Fibroblast of villous mesenchyme (primary cell): ENCODE measurements at regions not wholly inside any gene's neighbourhood (a gene's known extent, or its start where the extent isn't known, plus 50 kb on each side); places are given as distances from the start of the nearest gene placed in this dataset.

Experiments used
- DNase-seq: peaks from one replicate; pipeline ENCODE4 v3.0.0-alpha.2; 2010; ENCODE audit warnings: low read depth
- H3K4me3 ChIP-seq: 2 replicates; pipeline ENCODE4 v1.5.1; 2011; ENCODE audit warnings: low read depth, mild to moderate bottlenecking, low read length
- TF ChIP-seq, protein P1 (sequence below): IDR thresholded peaks from 2 replicates; pipeline ENCODE4 v1.5.1; 2012; ENCODE audit warnings: low read depth, mild to moderate bottlenecking, low read length; ENCODE audit not compliant: insufficient read depth

DNA sequence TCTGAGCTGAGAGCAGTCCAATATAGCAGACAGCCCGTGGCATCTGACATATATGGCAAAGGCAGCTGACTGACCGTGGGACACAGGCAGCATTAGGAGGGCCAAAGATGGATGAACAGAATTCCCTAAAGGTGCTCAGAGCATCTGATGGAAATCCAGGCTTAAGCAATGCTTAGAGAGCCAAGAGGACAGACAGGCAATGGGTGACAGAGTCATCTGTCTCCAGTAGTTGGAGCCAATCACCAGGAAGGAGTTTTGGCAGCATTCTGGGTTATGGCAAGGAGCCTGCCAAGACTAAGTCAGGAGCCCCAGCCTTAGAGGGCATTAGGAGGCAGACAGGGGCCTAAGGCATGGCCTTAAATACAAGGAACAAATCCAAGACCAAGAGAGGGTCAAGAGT lies 153.3 kb upstream of the USP9X start:
- DNase-seq = no peak
- TF ChIP-seq, protein P1, sequence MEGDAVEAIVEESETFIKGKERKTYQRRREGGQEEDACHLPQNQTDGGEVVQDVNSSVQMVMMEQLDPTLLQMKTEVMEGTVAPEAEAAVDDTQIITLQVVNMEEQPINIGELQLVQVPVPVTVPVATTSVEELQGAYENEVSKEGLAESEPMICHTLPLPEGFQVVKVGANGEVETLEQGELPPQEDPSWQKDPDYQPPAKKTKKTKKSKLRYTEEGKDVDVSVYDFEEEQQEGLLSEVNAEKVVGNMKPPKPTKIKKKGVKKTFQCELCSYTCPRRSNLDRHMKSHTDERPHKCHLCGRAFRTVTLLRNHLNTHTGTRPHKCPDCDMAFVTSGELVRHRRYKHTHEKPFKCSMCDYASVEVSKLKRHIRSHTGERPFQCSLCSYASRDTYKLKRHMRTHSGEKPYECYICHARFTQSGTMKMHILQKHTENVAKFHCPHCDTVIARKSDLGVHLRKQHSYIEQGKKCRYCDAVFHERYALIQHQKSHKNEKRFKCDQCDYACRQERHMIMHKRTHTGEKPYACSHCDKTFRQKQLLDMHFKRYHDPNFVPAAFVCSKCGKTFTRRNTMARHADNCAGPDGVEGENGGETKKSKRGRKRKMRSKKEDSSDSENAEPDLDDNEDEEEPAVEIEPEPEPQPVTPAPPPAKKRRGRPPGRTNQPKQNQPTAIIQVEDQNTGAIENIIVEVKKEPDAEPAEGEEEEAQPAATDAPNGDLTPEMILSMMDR = no peak
- no peak overlapping the region for H3K4me3 ChIP-seq

DNA sequence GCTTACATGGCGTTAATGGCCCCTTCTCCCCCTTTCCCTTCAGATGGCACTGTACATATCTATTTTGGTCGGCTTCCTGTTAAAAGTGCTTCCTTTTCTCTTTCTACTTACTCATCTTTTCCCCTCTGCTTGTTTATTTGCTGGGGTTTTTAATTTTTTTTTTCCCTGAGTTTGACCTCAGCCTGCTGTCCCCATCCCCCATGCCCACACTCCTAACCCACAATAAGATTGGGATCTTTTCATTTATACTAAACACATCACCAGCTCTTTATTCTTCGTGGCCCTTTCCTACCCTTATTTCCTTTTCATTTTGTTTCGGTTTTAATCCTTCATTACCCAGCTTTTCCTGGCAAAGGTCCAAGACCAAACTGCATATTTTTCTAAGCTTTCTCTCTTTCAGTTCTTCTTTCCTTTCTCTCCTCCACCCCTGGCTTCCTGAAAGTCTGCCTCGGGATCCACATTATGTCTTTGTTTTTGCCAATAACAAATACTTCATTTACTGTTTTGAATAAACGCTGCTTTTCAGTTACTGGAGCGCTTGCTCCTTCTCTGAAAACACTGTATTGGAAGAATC lies 152.0 kb upstream of the USP9X start:
- TF ChIP-seq, protein P1 = no peak
- peak; percentile 63 for DNase-seq
- H3K4me3 ChIP-seq = peak overlapping the region; percentile 38

DNA sequence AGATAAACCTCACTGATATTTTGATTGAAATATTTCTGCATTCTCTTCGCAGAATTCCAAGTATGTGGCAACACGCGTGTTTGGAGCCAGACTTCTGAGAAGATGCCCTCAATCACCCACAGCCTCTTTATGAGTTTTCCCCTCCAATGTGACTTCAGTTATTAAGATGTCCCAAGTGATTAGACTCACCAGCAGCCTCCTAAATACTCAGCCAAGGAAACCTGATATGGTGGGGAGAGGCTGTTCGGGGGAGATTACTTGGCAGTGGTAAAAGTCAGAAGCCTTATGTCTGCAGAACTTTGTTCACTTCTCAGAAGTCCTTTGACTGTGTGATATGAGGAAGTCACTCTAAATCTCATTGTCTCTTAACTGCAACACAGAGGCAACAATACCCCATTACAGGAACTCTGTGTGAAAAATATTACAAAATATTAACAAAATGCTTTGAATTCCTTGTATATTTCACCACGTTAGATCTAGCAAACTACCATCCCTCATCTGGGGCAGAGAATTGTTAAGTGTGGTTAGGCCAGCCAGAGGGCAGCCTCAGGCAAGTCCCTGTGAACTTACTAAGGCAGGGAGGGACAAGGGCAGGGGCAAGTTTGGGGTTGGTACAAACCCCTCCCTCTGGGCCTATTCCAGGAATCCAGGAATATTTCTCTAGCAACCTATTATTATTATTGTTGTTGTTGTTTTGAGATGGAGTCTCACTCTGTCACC lies 151.4 kb upstream of the USP9X start:
- peak overlapping the region; percentile 38 for H3K4me3 ChIP-seq
- peak; percentile 75 for DNase-seq
- TF ChIP-seq, protein P1 = no peak

DNA sequence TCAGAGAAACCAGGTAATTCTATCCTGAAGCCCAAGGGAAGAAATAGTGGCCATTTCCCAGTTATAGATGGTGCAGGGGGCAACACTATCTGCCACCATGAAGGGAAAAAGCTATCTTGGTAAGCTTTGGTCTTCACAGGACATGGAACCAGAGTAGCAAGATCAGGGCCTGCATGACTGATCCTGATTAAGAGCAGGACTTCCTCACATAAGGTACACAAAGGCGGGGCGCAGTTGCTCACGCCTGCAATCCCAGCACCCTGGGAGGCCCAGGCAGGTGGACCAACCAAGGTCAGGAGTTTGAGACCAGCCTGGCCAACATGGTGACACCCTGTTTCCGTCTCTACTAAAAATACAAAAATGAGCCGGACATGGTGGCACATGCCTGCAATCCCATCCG lies 148.4 kb upstream of the USP9X start:
- H3K4me3 ChIP-seq = no peak overlapping the region
- TF ChIP-seq, protein P1 = no peak
- DNase-seq = no peak

DNA sequence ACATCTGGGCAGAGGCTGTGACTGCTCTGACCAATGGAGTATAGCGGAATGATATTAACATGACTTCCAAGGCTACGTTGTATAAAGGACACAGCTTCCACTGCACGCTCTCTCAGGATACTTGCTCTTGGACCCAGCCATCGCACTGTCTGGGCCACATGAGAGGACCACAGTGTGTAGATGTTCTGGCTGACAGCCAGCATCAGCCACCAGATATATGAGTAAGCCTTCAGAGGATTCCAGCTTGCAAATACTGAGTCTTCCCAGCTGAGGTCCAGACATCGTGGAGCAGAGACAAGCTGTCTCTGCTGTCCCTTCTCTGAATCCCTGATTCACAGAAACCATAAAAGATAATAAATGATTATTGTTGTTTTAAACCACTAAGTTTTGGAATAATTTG lies 146.8 kb upstream of the USP9X start:
- no peak overlapping the region for H3K4me3 ChIP-seq
- TF ChIP-seq, protein P1 = no peak
- DNase-seq = peak; percentile 39

DNA sequence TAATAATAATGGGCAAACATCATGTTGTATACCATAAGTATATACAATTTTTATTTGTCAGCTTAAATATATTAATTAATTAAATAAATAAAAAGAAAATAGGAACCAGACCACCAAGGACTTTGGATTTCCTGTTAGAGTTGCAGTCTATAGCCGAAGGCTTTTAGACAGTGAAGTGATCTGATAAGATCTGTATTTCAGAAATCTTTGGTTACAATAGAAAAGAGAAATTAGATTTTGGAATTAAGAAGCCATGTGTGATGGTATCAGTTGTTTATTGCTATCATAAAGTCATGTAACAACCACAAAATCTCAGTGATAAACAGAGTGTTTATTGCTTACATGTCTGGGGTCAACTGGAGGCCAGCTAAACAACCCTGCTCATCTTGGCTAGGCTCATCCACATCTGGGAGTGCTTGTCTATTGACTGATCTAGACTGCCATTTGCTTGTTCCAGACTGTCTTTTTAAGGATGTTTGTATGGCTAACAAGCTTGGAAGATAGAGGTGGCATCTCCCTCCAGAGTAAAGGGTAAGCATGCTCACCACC lies 142.1 kb upstream of the USP9X start:
- TF ChIP-seq, protein P1 = no peak
- DNase-seq = peak; percentile 71
- no peak overlapping the region for H3K4me3 ChIP-seq

DNA sequence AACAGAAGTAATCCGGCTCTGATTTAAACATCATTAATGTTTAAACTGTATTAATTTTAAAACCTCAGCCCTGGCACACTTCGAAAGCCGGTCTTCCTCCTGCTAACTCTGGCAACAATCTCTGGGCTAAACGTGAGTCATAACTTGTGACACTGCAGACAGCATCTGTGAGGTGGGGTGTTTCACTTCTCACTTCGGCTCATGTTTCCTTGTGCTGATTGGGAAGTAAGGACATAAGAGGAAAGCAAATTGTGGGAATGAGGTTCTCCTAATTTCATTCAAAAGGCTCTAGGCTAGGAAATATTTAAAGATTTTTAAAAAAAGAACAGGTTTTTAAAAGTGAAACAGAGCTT lies 139.9 kb upstream of the USP9X start:
- TF ChIP-seq, protein P1 = no peak
- peak; percentile 89 for DNase-seq
- H3K4me3 ChIP-seq = no peak overlapping the region
